NCI-H446 (cell line): ENCODE measurements at regions not wholly inside any gene's neighbourhood (a gene's known extent, or its start where the extent isn't known, plus 50 kb on each side); places are given as distances from the start of the nearest gene placed in this dataset.
"Not testable (repeated sequence)": the region's sequence is repeated elsewhere in the genome, so short reads cannot be mapped to it uniquely, and the experiment has no call there.

Experiments
- DNase-seq, 2 experiments: peaks; one replicate each; lab custom pipeline; 2025; lab: John Stamatoyannopoulos, UW

DNA sequence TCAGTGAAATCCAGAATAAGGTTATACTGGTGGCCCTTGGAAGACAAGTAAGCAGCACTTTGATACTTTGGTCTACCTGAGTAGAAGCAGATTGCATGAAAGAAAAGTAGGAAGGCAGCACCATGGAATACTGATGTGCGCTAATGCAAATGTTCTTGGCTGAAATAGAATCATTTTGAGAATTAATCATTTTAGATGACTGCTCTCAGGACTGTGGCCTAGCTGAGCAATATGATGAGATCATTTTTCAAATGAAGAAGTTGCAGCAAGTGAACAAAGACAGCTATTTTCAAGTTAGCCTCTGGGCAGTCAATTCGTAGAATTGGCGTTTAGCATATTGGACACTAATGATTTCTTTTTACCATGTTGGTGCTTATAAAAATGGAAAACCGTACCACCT lies 483.5 kb downstream of the TMEM232 start:
- no peak for DNase-seq

DNA sequence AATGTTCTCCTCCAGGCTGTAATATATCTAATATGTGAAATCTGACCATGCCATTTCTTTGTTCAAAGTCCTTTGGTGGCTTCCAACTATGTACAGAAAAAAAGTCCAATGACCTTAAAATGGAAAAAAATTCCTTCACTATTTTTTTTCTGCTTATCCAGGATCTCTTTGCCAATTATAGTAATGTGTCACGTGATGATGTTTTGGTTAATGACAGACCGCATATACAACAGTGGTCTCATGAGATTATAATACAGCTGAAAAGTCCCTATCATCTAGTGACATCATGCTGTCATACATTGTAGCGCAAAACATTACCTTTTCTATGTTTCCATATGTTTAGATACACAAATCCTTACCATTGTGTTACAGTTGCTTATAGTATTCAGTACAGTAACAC lies 477.6 kb downstream of the TMEM232 start:
- no peak for DNase-seq

DNA sequence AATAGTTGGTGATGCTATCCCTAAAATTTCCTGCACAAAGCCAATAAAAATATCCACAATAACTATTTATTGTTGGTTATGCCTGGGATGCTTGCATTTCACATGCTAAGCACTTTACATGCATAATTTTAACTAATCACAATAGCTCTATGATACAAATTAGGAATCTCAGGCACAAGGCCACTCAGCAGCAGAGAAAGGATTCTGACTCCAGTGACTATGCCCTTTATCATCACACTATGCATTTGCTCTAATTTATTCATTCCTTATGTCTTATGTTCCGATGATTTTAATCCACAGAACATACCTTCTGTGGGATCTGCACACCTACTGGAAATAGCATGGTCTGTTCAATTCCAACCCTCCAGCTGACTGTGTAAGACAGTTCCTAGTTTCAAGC lies 476.1 kb downstream of the TMEM232 start:
- DNase-seq, result no peak

DNA sequence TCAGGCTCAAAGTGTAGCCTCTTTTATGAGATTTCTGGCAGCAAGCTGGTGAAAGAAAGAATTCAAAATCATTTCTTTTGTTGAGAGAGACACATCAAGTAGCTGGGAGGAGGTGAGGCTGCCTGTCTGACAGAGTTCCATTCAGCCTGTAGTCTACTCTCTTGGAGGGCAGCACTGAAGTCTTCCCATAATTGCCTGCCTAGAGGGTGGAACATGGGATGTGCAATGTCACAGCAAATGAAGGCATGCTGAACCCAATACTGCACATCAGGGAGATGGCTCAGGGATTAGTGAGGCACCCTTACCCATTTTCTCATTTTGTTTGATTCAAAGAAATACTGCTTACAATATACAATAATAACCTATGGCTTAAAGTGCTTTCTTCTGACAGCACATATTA lies 475.7 kb downstream of the TMEM232 start:
- no peak for DNase-seq

DNA sequence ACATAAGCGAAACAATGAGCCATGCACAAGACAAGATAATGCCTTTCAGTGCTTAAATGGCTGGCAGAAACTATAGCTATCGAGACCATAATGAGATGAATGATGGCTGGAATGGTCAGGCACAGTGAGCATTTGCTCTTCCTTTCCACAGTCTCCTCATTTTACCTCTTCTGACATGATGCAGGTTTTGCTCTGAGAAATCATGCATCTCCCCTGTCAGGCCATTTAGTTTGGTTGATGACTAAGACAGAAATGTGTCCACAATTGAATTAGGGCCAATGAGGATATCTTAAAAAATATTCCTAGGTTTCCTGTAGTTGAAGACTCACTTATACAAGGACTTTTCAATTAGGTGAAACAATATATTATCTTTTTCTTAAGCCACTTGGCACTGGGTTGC lies 475.1 kb downstream of the TMEM232 start:
- DNase-seq, result no peak

DNA sequence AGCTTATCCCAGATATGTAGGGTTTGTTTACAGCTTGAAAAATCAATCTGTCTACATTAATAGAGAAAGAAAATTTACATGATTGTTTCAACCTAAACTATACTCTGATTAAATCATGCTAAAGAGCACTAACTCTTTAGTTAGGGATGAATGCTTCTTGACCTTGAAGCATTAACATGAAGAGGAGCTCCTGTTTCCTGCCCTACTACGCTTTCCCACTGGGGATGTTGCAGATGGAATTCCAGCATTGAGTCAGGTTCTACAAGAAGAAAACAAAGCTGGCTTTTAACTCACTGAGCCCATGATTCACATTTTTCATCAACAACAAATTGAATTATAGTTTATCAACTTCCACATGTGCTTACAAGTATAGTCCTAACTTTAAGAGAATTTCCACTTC lies 471.3 kb downstream of the TMEM232 start:
- DNase-seq, result no peak

DNA sequence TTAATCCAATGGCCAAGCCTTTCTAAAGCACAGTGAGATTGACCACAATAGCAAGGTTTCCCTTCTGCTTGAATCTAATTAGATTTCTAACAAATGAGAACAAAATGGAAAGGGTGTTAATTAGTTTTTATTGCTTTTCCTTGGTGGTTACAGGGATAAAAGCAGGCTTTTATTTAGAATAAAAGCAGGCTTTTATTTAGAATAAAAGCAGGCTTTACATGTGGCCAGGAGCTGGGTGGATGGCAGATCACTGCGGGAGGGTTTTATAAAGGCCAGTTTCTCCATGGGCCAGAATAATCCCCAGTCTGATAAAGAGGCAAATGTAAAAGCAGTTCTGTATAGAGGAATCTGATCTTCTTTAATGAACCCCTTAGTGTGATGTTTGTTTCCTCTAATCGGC lies 470.2 kb downstream of the TMEM232 start:
- no peak for DNase-seq

DNA sequence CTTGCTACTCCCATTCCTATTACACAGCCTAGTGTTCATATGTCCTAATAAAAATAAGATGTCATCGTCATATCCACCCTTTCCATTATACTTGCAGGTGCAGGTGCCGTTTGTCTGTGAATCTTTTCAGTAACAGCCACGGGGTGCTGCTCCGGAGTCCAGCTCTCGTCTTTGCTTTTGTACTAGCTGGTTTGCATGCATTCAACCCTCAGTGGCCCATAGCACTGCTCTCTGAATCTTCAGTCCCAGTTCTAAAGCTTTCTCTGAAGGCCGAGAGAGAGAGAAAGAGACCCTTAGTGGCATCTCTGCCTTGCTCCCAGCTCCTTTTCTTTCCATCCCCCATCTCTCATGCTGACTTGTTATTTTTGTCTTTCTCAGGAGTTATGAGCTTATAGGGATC lies 468.5 kb downstream of the TMEM232 start:
- DNase-seq, result no peak

DNA sequence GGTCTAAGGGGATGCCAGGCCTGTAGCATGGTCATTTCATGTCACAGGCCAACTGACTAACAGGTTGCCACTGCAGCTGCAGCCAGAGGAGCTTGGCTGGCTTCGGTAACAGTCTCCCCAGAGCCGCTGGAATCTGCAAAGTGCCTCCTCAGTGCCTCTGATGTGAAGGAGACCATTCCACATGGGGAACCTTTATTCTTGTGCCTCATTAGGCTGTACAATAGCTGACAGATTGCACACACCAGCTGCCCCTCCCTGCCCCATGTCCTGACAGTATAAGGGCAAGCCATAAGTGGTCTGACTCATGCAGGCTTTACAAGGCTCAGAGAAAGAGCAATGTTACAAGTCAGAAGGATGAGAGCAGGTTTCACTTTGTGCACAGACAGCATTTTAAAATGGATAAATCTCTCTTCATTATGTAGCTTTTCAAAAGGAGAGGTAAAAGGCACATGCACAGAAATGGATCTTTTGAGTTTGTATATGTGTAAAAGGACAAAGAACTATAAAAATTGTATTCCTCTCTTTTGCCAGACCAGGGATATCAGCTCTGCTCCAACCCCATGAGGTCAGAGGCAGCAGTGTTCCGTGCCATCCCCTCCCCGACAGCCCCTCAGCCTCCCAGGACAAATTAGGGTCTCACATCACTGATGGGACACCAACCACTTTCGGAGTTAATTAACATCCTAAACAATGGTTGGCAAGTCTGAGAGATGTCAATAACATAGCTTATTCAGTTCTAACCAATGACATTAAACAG lies 467.8 kb downstream of the TMEM232 start:
- peak; percentile 58 to 84 for DNase-seq

DNA sequence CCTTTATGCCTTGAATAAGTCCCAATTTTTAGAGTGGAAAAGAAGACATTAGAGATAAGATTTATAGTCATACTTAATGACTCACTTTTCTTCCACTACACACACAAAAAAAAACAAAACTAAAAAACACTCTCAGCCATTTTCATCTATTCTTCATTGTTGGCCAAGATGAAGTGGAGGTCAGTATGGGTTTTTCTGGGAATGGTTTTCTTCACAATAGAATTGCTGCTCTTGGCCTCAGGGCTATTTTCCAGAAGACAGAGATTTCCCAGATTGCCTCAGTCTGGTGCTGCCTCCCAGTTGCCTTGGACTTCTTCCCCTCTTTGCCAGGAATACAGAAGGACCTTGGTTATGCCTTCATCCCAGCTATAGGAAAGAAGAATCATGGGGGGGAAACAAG lies 463.7 kb downstream of the TMEM232 start:
- DNase-seq, result no peak

DNA sequence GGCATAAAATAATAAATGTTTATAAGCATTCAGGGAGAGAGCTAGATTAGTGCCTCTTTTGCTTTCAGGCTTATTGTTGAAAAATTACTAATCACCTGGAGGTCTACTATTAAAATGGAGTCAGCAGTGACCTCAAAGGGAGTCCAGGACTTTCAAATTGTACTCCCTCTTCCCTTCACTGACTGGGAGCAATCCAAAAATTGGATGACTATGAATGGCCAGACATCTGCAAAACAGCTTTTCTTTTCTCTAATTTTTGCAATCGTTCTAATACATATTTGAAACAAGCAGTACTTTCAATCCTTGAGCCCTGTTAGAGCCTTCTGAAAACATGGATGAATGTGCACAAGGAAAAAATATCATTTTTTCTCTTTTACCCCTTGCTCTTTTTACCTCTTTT lies 461.8 kb downstream of the TMEM232 start:
- no peak for DNase-seq

DNA sequence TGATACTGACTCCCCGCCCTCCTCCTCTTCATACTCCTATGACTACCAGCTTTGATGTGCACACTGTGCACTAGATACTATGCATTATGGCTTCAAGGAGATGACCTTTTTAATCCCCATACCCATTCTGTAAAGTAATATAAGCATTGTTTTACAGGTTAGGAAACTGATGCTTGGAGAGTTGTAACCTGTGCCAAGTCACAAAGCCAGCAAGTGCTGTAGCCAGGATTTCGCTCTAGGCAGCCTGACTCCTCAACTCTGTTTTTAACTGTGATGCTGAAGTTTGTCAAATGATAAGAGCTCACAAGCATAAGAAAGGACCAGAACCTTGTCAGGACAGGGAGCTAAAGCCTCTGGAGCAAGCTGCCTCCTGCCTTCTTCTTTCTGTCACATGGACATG lies 461.3 kb downstream of the TMEM232 start:
- DNase-seq, result no peak

DNA sequence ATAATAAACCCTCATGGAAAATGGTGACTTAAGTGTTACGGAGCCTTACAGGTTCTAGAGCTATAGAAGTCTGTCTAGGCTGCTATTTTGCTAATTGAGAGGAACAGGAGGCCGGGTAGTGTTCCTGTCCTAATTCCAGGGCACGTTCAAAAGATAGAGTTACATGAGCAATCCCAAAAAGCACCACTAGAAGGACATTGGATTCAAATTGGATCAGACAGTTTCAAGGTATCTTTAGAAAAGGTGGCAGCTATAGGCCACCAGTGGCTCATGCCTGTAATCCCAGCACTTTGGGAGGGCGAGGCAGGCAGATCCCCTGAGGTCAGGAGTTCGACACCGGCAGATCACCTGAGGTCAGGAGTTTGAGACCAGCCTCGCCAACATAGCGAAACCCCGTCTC lies 458.8 kb downstream of the TMEM232 start:
- DNase-seq, result no peak

DNA sequence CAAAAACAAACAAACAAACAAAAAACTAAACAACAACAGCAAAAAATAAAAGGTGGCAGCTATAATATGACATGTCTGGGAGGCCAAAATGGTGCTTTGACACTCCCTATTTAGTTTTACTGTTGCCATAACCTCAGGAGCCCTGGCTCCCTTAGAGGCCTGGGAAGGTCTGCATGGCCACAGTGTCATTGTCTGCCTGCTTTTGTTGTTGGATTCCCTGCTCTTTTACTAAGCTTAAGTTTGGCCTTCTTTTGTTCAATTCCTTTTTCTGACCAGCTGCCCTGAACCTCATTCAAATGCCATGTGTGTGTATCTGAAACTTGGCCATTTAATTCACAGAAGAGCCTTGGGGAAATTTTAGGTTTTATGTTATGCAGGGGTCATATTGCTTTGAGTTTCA lies 458.2 kb downstream of the TMEM232 start:
- DNase-seq, result no peak

DNA sequence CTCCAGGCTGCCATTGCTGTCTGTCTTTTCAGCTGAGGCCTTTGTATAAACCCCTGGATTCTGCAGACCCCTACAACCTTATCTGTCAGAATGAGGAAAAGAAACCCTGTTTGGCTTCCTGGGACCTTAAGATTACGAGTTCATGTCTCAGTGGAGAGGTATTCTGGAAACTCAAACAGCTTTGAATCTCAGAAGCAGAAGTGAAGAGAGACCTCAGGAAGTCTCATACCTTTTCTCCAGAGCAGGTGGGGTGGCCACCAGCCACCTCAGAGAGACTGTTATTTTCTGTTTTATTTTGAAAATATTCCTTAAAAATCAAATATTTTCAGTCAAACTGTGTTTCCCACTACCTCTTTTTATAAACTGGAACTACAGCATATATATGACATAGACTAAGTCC lies 457.5 kb downstream of the TMEM232 start:
- DNase-seq, result no peak

DNA sequence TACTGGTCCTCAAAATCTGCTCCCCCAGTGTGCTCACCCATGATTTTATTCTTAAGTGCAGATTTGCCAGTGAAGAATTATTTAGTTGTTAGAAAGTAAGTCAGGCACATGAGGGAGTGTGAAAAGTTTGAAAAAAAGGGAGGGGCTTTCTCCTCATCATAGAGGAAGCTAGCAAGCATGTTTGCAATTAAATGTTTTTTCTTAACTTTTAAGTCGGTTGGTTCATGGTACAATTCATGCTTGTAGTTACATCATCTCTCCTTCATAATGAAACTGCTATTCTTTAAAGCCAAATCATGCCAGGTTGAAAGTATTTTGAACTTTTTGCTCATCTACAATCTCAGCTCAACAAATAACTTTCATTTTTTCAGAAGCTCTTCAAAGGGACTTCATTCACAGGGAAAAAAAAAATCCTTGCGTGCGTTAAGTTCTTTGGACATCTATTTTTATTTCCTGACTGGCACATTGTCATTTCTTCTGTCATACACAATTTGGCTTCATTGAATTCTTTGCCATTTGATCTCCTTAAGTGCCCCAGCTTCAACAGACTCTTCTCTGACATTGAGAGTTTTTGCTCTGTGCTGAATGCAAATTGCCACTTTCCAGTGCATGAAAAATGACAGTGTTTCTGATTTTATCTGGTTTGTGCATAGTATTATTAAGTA lies 456.9 kb downstream of the TMEM232 start:
- DNase-seq, result no peak

DNA sequence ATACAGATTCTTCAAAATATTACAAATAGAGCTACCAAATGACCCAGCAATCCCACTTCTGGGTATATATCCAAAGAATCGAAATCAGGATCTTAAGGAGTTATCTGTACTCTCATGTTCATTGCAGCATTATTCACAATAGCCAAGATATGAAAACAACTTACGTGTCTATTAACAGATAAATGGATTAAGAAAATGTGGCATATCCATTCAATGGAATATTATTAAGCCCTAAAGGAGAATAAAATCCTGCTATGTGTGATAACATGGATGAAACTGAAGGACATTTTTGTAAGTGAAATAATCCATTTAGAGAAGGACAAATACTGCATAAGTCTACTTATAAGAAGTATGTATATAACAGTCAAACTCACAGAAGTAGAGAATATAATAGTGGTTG lies 450.6 kb downstream of the TMEM232 start:
- no peak for DNase-seq

DNA sequence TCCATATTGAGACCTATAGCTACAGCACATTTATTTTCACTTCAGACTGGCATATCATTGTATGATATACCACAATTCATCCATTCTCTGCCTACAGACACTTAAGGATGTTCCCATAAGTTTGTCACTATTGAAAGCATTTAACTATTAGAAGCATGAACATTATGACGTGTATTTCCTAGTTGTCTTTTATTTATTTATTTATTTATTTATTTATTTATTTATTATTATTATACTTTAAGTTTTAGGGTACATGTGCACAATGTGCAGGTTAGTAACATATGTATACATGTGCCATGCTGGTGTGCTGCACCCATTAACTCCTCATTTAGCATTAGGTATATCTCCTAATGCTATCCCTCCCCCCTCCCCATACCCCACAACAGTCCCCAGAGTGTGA lies 448.0 kb downstream of the TMEM232 start:
- DNase-seq, result not testable (repeated sequence)

DNA sequence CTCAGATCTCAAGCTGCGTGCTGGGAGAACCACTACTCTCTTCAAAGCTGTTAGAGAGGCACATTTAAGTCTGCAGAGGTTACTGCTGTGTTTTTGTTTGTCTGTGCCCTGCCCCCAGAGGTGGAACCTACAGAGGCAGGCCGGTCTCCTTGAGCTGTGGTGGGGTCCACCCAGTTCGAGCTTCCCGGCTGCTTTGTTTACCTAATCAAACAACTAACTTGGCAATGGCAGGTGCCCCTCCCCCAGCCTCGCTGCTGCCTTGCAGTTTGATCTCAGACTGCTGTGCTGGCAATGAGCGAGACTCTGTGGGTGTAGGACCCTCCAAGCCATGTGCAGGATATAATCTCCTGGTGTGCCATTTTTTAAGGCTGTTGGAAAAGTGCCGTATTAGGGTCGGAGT lies 442.4 kb downstream of the TMEM232 start:
- DNase-seq, result not testable (repeated sequence)

DNA sequence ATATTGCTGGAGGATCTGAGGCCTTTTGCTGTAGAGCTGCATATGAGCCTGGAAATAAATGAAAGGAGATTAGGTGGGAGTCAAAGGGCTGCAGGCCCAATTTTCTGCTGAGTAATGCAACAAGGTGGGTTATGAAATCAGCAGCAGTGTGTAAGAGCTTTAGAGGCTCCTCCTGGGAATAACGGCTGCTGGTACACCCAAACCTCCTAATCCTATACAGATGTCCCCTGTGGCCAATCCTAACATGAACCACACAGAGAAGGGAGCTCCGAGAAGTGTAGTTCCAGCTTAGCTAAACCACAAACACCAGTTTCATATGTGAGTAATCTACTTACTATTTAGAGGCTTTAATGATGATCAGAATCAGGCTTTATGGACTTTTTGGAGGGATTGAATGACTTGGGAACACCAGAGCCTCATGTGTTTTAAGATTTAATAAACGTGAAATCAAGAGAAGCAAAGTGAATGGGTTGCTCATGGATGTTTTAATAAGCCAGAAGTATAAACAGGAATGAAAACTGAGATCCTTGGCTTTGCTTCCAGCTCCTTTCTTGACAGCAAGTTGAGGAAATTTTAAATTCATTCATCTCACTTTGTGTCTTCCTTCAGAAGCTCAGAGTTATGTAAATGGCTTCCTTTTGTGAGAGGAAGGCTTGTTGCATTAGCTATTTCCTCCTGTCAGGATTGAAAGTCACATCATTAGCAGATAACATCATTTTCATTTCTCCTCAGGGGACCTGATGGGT lies 437.5 kb downstream of the TMEM232 start:
- no peak for DNase-seq

DNA sequence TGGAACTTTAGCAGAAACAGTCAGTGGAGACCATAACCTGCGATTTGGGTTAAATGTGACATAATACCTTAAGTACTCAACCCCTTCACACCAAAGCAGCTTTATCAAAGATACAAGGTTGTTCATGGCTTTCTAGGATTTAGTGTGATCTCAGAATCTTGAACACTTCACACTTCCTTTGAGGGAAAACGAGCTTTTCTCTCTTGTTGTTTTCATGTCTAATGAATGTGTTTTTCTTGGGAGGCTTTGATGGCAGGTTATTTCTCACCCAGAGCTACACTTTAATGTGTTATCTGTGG lies 437.0 kb downstream of the TMEM232 start:
- no peak for DNase-seq

DNA sequence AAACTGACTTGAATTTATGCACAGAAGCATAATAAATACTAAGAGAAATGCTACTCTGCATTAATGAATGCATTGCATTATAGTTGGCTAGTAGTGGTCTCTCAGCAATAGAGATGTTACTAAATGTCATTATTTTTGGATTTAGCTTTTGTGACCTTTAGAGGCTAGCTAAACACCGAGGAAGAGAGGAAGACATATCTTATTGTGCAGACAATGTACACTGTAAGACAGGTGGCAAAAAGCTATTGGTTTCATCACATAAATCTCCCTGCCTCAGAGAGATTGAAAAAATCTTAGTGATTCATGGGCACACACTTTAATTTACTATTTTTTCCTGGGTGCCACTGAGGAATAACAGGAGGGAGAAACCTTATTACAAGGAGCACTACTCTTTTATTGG lies 435.9 kb downstream of the TMEM232 start:
- DNase-seq, result no peak

DNA sequence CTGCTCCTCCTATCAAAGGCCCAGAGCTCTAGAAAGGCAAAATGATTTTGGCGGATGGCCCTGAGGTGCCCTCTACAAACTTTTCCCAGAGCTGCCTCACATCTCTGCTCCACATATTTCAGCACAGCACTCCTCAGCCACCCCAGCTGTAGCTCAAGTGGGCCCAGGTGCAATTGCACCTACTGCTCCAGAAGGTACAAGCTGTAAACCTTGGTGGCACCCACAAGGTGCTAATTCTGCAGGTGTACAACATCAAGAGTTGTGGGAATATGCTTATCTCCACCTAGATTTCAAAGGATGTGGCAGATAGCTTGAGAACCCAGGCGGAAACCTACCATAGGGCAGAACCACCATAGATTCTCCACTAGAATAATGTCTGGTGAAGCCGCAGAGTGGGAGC lies 432.2 kb downstream of the TMEM232 start:
- DNase-seq, result no peak
